ENCODE measurements at regions not wholly inside any gene's neighbourhood (a gene's known extent, or its start where the extent isn't known, plus 50 kb on each side); places are given as distances from the start of the nearest gene placed in this dataset.
"Not testable (repeated sequence)": the region's sequence is repeated elsewhere in the genome, so short reads cannot be mapped to it uniquely, and the experiment has no call there.

GRCh38 chr3:150327678-150328653, 80.1 kb upstream of the TSC22D2 start:
- DNase-seq, result no peak

- DNase-seq, result no peak
Measured at GRCh38 chr3:150324788-150325187, 83.3 kb upstream of the TSC22D2 start.

- no peak for DNase-seq
Measured at GRCh38 chr3:150324245-150324644, 83.9 kb upstream of the TSC22D2 start.

- no peak for DNase-seq
Measured at GRCh38 chr3:150323770-150324169, 84.3 kb upstream of the TSC22D2 start.

- DNase-seq, result not testable (repeated sequence)
Measured at GRCh38 chr3:150323091-150323490, 85.0 kb upstream of the TSC22D2 start.

- DNase-seq, result not testable (repeated sequence)
Measured at GRCh38 chr3:150320971-150321370, 87.1 kb upstream of the TSC22D2 start.

- DNase-seq, result no peak
Measured at GRCh38 chr3:150319900-150320299, 88.2 kb upstream of the TSC22D2 start.

- no peak for DNase-seq
Measured at GRCh38 chr3:150317469-150317868, 90.6 kb upstream of the TSC22D2 start.

GRCh38 chr3:150315721-150316120, 92.4 kb upstream of the TSC22D2 start:
- DNase-seq, result no peak

- no peak for DNase-seq
Measured at GRCh38 chr3:150314248-150315004, 93.7 kb upstream of the TSC22D2 start.

GRCh38 chr3:150312018-150312657, 96.0 kb upstream of the TSC22D2 start:
- DNase-seq, result no peak

- no peak for DNase-seq
Measured at GRCh38 chr3:150311156-150311555, 96.9 kb upstream of the TSC22D2 start.

- DNase-seq, result no peak
Measured at GRCh38 chr3:150309557-150309956, 98.5 kb upstream of the TSC22D2 start.

GRCh38 chr3:150309257-150309542, 98.9 kb upstream of the TSC22D2 start:
- no peak for DNase-seq

GRCh38 chr3:150308481-150309256, 99.4 kb upstream of the TSC22D2 start:
- DNase-seq, result no peak

GRCh38 chr3:150308037-150308319, 100.1 kb upstream of the TSC22D2 start:
- no peak for DNase-seq

GRCh38 chr3:150307311-150308036, 100.6 kb upstream of the TSC22D2 start:
- no peak for DNase-seq

GRCh38 chr3:150306906-150307305, 101.2 kb upstream of the TSC22D2 start:
- no peak for DNase-seq

GRCh38 chr3:150306083-150306482, 102.0 kb upstream of the TSC22D2 start:
- DNase-seq, result no peak

- DNase-seq, result no peak
Measured at GRCh38 chr3:150303768-150304167, 104.3 kb upstream of the TSC22D2 start.

- no peak for DNase-seq
Measured at GRCh38 chr3:150302246-150302645, 105.9 kb upstream of the TSC22D2 start.

- DNase-seq, result no peak
Measured at GRCh38 chr3:150300852-150301517, 107.1 kb upstream of the TSC22D2 start.
